IPS-18a (cell line): ENCODE measurements at regions not wholly inside any gene's neighbourhood (a gene's known extent, or its start where the extent isn't known, plus 50 kb on each side); places are given as distances from the start of the nearest gene placed in this dataset.

Experiments
- H3K27ac ChIP-seq: one replicate; pipeline ENCODE4 v1.5.1; 2013; ENCODE audit warnings: low read length
- H3K27me3 ChIP-seq: one replicate; pipeline ENCODE4 v1.6.1; 2013; ENCODE audit warnings: mild to moderate bottlenecking, low read length; ENCODE audit not compliant: control insufficient read depth, insufficient read depth
- H3K36me3 ChIP-seq: one replicate; pipeline ENCODE4 v1.6.1; 2013; ENCODE audit warnings: low read depth, low read length; ENCODE audit not compliant: control insufficient read depth
- H3K4me1 ChIP-seq: one replicate; pipeline ENCODE4 v1.6.1; 2013; ENCODE audit warnings: low read depth, low read length; ENCODE audit not compliant: control insufficient read depth
- H3K4me3 ChIP-seq: one replicate; pipeline ENCODE4 v1.5.1; 2013; ENCODE audit warnings: low read length
- H3K9ac ChIP-seq: one replicate; pipeline ENCODE4 v1.6.1; 2013; ENCODE audit warnings: mild to moderate bottlenecking, low read length, moderate library complexity
- H3K9me3 ChIP-seq: one replicate; pipeline ENCODE4 v1.6.1; 2013; ENCODE audit warnings: low read depth, low read length; ENCODE audit not compliant: control insufficient read depth

DNA sequence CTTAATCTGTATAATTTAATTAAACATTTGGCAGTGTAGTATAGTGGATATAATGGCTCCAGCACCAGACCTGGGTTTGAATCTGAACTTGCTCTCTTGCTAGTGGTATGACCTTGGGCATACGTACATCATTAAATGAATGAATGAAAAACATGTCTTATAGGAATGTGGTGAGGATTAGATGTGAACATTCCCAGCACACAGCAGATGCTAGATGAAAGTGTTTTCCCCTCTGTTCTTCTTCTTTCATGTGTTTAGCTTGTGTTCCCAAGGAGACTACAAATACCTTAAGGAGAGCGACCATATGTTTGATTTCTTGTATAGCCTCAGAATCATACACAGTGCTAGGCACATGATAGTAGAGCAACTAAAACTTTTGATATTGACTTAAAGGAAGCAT lies 56.5 kb downstream of the CT47B1 start:
- no peaks in the 10 kb centered on the region for H3K4me1 ChIP-seq
- H3K9me3 ChIP-seq = peaks cover 4% of the 10 kb centered on the region
- peaks cover 83% of the 10 kb centered on the region for H3K27me3 ChIP-seq
- H3K4me3 ChIP-seq = no peak overlapping the region
- H3K27ac ChIP-seq = no peak overlapping the region
- no peaks in the 10 kb centered on the region for H3K36me3 ChIP-seq
- no peak overlapping the region for H3K9ac ChIP-seq

DNA sequence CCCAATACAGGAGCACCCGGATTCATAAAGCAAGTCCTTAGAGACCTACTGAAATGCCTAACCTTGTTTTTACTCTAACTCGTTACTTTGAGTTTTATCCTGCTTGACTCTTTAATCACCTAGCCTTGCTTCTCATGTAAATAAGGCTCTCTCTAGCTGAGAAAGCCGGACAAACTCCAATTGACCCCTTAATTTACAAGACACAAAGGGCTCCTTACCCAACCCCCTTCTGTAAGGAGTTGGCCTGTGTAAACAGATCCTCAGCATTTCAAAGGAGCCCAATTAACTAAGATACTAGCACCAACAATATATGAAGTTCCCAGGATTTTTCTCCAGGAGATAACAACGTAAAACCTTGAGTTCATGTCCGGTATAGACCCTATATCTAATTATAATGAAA lies 61.7 kb downstream of the CT47B1 start:
- Histone ChIP-seq H3K9ac (no peak overlapping the region), H3K27ac (no peak overlapping the region), H3K27me3 (peaks cover 84% of the 10 kb centered on the region), H3K36me3 (no peaks in the 10 kb centered on the region), H3K4me1 (no peaks in the 10 kb centered on the region), H3K4me3 (no peak overlapping the region), H3K9me3 (peaks cover 13% of the 10 kb centered on the region)

DNA sequence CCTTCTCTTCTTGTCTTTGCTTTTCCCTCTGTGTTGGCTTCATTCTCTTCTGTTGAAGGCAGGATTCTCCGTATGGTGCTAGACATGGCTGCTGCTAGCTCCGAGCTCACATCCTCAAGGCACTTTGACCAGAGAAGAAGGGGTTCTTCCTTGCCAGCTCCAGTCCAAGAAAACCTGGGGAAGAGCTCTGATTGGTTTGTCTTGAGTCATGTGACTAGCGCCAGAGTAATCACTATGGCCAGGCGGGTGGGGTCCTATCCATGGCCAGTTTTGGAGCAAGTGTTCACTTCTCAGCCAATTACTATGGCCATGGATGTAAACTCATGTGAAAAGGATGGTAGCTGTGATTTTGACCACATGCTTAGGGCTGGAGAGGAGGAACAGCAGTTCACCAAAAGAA lies 74.2 kb downstream of the CT47B1 start:
- Histone ChIP-seq H3K9me3 (peaks cover 12% of the 10 kb centered on the region), H3K36me3 (no peaks in the 10 kb centered on the region), H3K4me1 (no peaks in the 10 kb centered on the region), H3K27ac (no peak overlapping the region), H3K9ac (no peak overlapping the region), H3K4me3 (no peak overlapping the region), H3K27me3 (peaks cover 43% of the 10 kb centered on the region)

GRCh38 chrX:120797188-120797851 lies 78.3 kb downstream of the CT47B1 start:
- Histone ChIP-seq H3K4me1 (no peaks in the 10 kb centered on the region), H3K9ac (no peak overlapping the region), H3K27me3 (peaks cover 25% of the 10 kb centered on the region), H3K27ac (no peak overlapping the region), H3K36me3 (no peaks in the 10 kb centered on the region), H3K4me3 (no peak overlapping the region), H3K9me3 (peaks cover 22% of the 10 kb centered on the region)

GRCh38 chrX:120795301-120795700 lies 80.4 kb downstream of the CT47B1 start:
- no peak overlapping the region for H3K27ac ChIP-seq
- peaks cover 13% of the 10 kb centered on the region for H3K9me3 ChIP-seq
- H3K36me3 ChIP-seq = no peaks in the 10 kb centered on the region
- H3K4me1 ChIP-seq = no peaks in the 10 kb centered on the region
- H3K9ac ChIP-seq = no peak overlapping the region
- no peak overlapping the region for H3K4me3 ChIP-seq
- peaks cover 12% of the 10 kb centered on the region for H3K27me3 ChIP-seq

GRCh38 chrX:120794525-120794975 lies 81.1 kb downstream of the CT47B1 start:
- Histone ChIP-seq H3K4me1 (no peaks in the 10 kb centered on the region), H3K27ac (no peak overlapping the region), H3K27me3 (peaks cover 12% of the 10 kb centered on the region), H3K9ac (no peak overlapping the region), H3K36me3 (no peaks in the 10 kb centered on the region), H3K4me3 (no peak overlapping the region), H3K9me3 (peaks cover 13% of the 10 kb centered on the region)

- Histone ChIP-seq H3K36me3 (no peaks in the 10 kb centered on the region), H3K9ac (no peak overlapping the region), H3K4me1 (no peaks in the 10 kb centered on the region), H3K4me3 (no peak overlapping the region), H3K27ac (no peak overlapping the region), H3K9me3 (peaks cover 13% of the 10 kb centered on the region), H3K27me3 (peaks cover 12% of the 10 kb centered on the region)
These were observed 82.6 kb downstream of the CT47B1 start for GRCh38 chrX:120793098-120793497.

GRCh38 chrX:120791013-120791643 lies 84.5 kb downstream of the CT47B1 start:
- Histone ChIP-seq H3K27ac (no peak overlapping the region), H3K36me3 (no peaks in the 10 kb centered on the region), H3K4me1 (no peaks in the 10 kb centered on the region), H3K9ac (no peak overlapping the region), H3K4me3 (no peak overlapping the region), H3K9me3 (peaks cover 18% of the 10 kb centered on the region), H3K27me3 (peaks cover 9% of the 10 kb centered on the region)

- no peaks in the 10 kb centered on the region for H3K4me1 ChIP-seq
- H3K27ac ChIP-seq = no peak overlapping the region
- H3K9ac ChIP-seq = no peak overlapping the region
- H3K9me3 ChIP-seq = peaks cover 15% of the 10 kb centered on the region
- no peaks in the 10 kb centered on the region for H3K36me3 ChIP-seq
- H3K27me3 ChIP-seq = peaks cover 6% of the 10 kb centered on the region
- H3K4me3 ChIP-seq = no peak overlapping the region
These were observed 85.1 kb downstream of the CT47B1 start for GRCh38 chrX:120790552-120790951.

GRCh38 chrX:120790118-120790517 lies 85.5 kb downstream of the CT47B1 start:
- Histone ChIP-seq H3K4me3 (no peak overlapping the region), H3K36me3 (no peaks in the 10 kb centered on the region), H3K27ac (no peak overlapping the region), H3K9me3 (peaks cover 14% of the 10 kb centered on the region), H3K9ac (no peak overlapping the region), H3K4me1 (no peaks in the 10 kb centered on the region), H3K27me3 (peaks cover 6% of the 10 kb centered on the region)

- no peak overlapping the region for H3K27ac ChIP-seq
- H3K9me3 ChIP-seq = peaks cover 10% of the 10 kb centered on the region
These were observed 94.3 kb downstream of the CT47B1 start for GRCh38 chrX:120781403-120781802.

DNA sequence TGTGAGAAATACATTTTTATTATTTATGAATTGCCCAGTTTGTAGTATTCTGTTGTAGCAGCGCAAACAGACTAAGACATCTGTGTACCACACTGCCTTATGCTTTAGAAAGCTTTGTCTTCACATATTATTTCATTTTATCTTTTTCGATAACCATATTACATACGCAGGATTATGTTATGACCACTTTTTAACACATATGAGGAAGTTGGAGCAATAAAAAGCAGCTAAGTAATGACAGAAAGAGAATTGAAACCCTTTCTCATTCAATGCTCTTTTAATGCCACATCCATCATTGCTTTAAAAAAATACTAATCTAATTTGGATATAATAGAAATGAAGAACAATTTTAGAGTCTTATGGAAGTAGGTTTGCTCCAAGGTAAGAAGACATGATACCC lies 99.7 kb downstream of the CT47B1 start:
- H3K36me3 ChIP-seq = no peaks in the 10 kb centered on the region
- H3K4me1 ChIP-seq = no peaks in the 10 kb centered on the region
- peaks cover 23% of the 10 kb centered on the region for H3K9me3 ChIP-seq
- no peaks in the 10 kb centered on the region for H3K27me3 ChIP-seq
- H3K4me3 ChIP-seq = no peak overlapping the region
- H3K9ac ChIP-seq = no peak overlapping the region
- no peak overlapping the region for H3K27ac ChIP-seq

More at GRCh38 chrX:120781403-120781802, 94.3 kb downstream of the CT47B1 start:
- H3K9ac ChIP-seq = no peak overlapping the region
- H3K36me3 ChIP-seq = no peaks in the 10 kb centered on the region
- H3K27me3 ChIP-seq = no peaks in the 10 kb centered on the region
- H3K4me1 ChIP-seq = no peaks in the 10 kb centered on the region
- no peak overlapping the region for H3K4me3 ChIP-seq
